Activated CD4-positive, alpha-beta T cell treated with anti-CD3 and anti-CD28 coated beads, Interleukin-2, Interleukin-4, amounts not matched to agents 100 ng/mL and 50 ng/mL, durations not matched to agents 16 hours and 8 hours (primary cell): ENCODE measurements at regions not wholly inside any gene's neighbourhood (a gene's known extent, or its start where the extent isn't known, plus 50 kb on each side); places are given as distances from the start of the nearest gene placed in this dataset.

ENCODE experiments used
- DNase-seq: peaks from one replicate; pipeline ENCODE4 v3.0.0-alpha.2; 2020; ENCODE audit warnings: low spot score

DNA sequence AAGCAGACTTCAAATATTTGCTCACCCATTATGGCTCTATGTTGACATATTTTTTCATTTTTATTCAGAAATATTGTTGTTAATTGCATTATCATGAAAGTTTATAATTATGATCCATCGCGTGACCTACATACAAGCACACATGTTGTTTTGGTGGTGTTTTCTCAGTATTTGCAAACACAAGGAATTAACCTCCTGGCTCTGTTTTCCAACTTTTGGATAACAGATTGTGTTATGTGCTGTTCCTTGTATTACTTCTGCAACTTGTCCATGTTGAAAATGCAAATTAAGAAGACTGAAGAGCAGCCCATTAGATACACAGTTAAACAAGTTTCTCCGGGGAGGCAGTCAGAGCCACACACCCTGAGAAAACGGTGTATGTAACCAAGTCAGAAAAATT lies 201.2 kb downstream of the SEC23A start:
- DNase-seq, result no peak

GRCh38 chr14:38900887-38901286 lies 202.1 kb downstream of the SEC23A start:
- no peak for DNase-seq

DNA sequence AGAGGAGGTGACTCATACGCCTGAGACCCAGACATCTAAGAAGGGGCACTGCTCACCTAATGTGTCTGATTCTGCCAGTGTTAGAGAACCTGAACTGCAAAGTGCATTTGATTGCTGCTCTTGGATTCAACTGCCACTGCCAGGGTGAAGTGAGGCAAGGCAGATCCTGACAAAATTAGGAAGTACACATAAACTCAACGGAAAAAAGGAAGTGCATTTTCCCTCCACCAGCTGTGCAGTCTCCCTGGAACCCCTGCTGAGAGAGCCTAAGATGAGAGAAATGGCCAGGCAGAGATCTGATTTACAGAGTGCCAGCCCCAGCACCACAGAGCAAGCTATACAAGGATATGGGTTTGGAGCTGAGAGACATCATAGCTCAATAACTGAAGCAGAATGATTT lies 215.3 kb downstream of the SEC23A start:
- DNase-seq, result no peak

DNA sequence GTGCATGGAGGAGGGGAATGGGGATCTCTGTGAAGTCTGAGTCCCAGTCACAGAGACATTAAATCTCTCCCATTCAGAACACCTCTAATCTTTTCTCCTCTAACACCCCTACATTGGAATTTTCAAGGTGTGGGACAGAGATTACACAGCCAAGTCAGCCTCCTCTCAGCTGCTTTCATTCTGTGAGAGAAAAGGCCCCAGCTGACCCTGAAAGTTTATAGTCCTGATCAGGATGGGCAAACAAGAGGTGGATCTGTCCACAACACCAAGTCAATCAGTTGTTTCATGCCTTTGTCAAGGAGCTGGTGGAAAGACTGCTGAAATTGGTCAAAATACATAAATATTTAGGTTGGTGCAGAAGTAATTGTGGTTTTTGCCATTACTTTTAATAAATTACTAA lies 218.9 kb downstream of the SEC23A start:
- DNase-seq, result no peak

GRCh38 chr14:38883127-38883526 lies 219.9 kb downstream of the SEC23A start:
- no peak for DNase-seq

GRCh38 chr14:38882533-38882932 lies 220.5 kb downstream of the SEC23A start:
- no peak for DNase-seq

GRCh38 chr14:38880643-38881524 lies 222.2 kb downstream of the SEC23A start:
- DNase-seq, result no peak

DNA sequence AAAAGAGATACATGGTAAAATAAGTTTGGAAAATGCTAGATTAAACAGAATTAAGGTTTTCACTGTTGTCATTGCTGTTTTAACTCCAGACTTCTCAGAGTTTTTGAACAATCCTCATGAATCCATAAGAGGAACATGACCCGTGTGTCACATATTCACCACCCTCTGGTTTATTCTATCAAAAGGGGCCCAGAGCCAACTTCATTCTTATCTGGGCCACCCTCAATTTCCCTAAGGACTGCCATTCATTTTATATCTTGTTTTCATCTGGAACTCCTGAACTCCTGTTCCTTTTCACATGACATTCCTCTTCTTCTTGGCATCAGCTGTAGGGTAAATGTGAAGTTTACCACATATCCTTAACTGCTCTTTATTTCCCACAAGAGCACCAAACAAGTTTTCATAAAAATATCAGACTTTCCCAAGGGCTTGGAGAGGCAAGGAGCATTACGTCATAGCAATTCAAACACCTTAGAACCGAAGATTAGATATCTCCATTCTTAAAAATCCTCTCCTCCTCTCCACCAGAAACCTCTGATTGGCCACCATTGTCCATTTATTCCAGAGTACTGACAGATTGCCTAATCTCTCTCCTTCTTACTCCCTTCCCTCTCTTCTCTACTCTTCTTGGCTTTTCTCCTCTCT lies 225.2 kb downstream of the SEC23A start:
- DNase-seq, result no peak

DNA sequence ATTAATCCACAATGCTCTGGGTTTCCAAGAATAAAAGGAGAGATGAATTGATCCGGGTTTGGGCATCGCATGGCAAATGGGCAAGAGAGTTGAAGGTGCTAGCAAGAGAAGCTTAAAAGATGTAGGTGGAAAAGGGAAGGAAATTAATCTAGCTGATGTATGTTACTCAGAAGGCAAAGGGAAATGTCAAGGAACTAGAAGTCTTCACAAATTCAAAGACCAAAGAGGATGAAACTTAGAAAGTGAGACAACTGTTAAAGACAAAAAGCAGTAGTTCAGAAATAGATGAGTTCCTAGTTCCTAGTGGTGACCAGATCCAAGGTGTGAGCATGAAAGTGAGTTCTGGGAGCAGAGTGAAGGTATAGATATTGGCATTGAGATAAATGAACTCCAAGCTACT lies 228.3 kb downstream of the SEC23A start:
- DNase-seq, result no peak

DNA sequence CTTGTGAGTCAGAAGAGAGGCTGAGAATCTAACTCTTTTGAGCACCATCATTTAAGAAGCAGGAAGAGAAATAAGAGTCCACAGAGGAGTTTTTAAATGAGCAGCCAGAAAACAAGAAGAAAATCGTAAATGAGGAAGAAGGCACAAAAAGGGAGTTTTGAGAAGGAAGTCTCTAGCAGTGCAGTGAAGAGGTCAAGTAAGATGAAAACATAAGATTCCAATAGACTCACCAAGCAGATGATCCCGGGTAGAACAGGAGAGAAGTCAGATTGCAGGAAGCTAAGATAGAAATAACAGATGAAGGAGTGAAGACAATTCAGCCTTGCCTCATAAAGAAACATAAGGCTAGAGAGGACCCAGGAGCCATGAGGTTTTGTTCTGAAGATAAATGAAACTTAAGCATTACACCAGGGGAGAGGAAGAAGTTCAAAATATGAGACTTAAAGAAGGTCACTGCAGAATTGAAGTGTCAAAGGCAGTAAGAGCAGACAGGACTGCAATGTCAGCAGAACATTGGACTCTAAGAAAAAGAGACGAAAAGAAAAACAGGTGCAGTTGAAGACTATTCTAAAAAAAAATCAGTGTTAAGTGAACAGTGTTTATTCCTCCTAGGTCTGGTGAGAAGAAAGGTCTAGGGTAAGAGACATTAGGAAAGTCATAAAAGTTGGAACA lies 229.0 kb downstream of the SEC23A start:
- DNase-seq, result no peak

DNA sequence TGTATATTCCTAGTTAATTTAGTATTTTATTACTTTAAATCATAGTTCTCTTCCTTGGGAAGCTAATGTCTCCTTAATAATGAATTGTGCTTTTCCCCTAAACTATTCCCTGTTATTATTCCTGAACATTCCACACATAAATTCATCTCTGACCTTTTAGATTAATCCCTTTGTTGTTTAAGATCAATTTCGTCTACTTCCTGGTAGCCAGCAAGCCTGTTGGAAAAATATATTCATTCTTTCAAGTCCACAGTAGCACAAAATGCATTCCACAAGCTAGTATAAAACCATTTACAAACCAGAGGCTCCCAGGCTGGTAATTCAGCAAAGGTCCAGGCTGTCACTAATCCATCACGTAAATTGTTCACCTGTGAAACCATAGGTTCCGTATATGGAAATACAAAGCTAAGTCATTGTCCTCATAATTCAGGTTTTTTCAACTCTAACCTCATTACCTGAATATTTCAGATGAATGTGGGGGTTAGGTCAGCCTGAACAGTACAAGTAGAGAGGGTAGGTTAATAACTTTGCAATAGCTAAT lies 232.7 kb downstream of the SEC23A start:
- no peak for DNase-seq

DNA sequence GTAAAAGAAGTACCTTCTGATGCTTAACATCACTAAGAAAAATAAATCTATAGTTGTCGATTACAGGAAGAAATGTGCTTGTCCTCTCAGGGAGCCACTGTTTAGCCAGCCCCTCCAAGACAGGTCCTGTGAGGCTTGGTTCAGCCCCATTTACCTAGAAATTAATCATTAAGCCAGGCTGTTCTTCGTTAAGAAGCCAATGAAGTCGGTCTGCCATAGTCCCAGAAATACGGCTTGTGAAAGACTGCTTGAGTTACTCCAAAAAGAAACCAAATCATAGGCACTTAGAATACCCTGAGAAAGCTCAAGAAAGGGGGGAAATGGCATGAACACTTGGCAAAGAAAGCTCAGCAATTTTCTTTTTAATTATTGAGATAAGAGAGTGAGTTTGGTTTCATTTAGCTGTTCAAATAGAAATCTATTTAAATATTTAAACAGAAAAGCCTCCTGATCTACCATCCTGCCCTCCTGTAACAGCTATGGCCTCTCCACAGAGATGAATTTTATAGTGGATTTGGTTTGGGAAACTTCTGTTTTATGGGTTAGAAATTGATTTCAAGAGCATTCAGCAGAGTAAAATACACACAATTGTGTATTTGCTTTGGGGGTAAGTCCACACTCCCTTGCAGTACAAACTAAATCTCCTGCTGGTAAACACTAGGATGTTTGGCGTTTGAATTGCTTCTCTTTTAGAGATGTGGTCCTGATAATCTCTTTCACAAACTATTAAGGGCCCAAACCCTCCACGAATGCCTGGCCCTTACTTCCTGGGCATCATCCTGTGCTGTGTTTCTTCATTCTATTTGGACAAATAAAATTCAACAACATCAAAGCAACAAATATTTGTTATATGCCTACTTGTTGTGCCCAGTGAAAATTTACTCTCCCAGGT lies 234.4 kb downstream of the SEC23A start:
- DNase-seq, result no peak

DNA sequence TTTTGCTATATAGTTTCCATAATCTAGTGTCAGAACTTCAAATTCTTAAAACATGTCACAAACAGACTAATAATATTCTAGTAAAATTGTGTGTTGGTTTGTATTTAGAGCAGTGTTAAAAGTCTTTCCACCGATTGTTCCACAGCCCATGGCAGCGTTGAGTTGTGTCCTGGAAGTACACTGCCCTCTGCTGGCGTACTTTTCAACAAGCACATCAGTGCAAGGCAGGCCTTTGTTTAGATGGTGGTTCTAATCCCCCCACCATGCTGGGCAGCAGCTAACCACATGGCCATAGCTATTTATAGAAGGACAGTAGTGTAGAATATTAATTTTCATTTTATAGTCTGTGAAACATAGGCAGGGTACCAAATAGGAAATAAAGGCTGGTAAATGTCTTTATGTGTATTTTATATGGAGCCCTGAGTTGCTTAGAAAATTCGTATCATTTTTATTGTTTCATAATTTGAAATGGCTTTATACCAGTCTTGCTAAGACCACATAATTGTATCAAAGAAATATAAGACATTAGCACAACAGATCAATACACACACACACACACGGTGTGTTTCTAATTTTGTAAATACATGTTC lies 235.4 kb downstream of the SEC23A start:
- DNase-seq, result peak; percentile 62

DNA sequence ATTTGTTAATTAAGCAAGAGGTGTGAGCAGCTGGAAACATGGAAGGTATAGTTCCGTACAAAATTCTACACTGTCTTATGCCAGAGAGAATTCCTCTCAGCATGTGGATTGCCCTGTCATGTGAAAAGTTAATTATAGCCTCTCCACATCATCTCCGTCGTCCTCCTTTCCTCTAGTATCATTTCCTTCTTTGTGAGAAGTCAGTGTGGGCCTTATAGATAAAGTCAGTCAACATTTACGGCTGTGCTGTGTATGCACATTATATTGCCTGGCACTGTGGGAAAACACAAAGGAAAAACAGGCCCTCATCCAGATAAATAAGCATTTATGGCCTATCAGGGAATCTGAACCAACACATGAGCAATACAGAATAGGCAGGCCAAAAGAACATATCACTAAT lies 236.6 kb downstream of the SEC23A start:
- DNase-seq, result no peak

DNA sequence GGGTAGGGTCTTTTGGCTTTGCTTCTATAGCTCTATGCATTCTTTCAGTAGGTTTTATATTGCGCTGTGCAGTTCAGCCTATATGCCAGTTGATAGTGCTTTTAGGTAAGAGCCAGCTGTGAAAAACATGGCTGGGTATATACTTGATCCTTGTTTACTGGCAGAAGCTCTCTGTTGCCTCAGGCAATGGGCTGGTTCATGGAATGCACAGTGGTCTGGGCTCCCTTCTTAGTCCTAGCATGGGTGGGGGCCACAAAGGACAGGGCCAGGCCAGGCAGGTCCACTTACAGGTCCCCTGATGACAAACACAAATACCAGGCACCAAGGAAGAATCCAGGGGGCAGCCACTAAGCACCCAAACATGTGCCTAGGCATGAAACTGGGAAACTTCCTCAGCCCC lies 240.7 kb downstream of the SEC23A start:
- DNase-seq, result no peak

DNA sequence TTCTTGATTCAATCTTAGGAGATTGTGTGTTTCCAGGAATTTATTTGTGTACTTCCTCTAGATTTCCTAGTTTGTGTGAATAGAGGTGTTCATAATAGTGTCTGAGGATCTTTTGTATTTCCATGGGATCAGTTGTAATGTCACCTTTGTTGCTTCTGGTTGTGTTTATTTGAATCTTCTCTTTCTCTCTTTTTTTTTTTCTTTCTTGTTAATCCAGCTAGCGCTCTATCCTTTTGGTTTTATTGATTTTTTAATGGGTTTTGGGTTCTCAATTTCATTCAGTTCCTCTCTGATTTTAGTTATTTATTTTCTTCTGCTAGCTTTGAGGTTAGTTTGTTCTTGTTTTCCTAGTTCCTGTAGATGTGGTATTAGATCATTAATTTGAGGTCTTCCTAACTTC lies 242.5 kb downstream of the SEC23A start:
- DNase-seq, result no peak

GRCh38 chr14:38856798-38857197 lies 246.2 kb downstream of the SEC23A start:
- no peak for DNase-seq

DNA sequence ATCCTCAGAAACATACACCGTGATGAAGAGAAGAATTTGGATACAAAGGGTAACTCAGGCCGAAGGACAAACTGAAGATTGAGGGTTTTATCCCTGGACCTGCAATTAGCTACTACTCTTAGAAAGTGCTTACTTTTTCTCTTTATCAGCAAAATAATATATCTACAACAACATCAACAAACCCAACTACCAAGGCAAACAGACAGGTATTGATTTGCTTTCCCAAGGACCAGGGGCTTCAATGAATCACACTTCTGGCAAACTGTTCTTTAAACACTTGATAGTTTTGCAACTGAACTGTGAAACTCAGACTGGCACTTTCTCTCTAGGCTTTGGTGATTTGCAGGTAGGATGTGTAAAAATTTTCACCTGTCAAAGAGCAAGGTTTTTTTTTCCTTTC lies 247.5 kb downstream of the SEC23A start:
- DNase-seq, result no peak

GRCh38 chr14:38851111-38851510 lies 251.9 kb downstream of the SEC23A start:
- DNase-seq, result no peak

- no peak for DNase-seq
These were observed 252.4 kb downstream of the SEC23A start for GRCh38 chr14:38850664-38851063.

DNA sequence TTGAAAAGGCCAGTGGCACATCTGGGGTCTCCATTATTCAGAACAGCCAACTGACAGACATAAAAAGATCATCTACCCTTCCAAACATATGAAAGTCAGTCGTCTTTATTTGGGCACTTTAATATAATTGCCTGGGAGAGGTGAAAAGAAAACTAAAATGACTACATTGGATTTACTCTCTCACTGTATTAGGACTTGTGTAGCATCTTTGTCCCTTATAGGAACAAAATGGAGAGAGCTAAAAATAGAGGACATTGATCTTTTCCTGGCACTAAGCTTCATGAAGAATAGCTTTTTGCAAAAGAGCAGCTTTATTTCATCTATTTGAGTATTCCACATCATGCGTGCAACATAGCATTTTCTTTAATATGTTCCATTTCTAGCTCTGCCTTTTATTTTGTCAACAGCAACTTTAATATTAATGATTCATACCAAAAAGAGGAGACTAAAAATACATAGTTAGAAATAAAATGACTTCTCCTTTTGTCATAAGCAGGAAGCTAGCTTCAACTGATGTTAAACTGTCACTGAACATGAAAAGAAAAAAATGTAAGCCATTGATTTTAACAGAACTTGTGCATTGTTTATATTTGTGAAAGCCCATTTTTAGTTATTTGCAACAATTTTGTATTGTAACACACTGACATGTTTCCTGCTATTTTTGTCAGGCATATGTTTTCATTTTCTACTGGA lies 254.6 kb downstream of the SEC23A start:
- DNase-seq, result no peak
